ENCODE measurements at regions not wholly inside any gene's neighbourhood (a gene's known extent, or its start where the extent isn't known, plus 50 kb on each side); places are given as distances from the start of the nearest gene placed in this dataset.

DNA sequence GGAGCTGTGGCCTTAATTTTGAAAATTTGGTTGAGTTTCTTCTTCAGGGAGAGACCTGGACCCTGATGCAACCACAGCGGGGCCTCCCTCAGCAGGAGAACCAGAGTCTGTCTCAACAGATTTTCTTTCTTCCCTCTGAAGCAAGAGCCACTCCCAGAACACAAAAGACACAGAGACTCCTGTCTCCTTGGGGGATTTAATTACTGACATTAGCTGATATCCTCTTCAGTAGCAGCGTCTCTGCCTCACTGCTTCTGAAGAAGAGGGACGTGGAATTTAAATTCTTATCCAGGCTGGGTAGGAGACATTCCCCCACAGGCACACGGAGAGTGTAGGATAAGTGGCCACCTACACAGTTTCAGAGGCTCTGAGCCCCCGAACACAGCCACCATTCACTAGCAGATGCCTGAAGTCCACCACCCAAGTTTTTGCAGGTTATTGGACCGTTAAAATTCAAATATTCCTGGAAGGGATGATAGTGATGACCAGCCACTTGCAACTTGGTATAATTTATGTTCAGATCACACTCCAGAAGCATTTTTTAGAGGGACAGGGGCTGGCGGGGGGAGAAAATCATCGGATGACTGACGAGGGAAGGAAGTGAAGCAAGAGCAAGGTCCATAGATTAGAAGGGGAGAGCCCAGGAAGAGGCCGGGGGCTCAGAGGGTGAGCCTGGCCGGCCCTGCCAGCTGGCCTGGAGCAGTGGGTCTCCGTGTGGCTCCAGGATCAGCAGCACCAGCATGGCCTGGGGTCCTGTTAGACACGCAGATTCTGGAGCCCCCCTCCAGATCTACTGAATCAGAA lies 109.7 kb downstream of the BDH1 start:
- DNase-seq: no peak
- CTCF ChIA-PET: no interaction called here
- no peaks in the 10 kb centered on the region for H3K36me3 Mint-ChIP-seq
- Histone ChIP-seq H3K4me1 (ENCODE audit: control insufficient read depth in 1 of 2, extremely low read depth in 1 of 2, insufficient read depth in 2 of 2, low read length in 2 of 2) (peaks cover 26 to 31% of the 10 kb centered on the region in 2 experiments), H3K36me3 (ENCODE audit: control insufficient read depth in 2 of 2, extremely low read depth in 1 of 2, insufficient read depth in 1 of 2, low read length in 1 of 2) (peaks cover 0 to 2% of the 10 kb centered on the region in 2 donors), H3K9me3 (no peaks in the 10 kb centered on the region), H3K27ac (ENCODE audit: low read length) (no peak overlapping the region), H3K4me3 (ENCODE audit: control insufficient read depth in 1 of 2, extremely low read depth in 1 of 2, low read length in 1 of 2) (peak overlapping the region in 1 of 2 donors; percentile 27), H3K27me3 (replicated peaks in 1 of 2; ENCODE audit: control insufficient read depth in 2 of 2, extremely low read depth in 1 of 2, insufficient read depth in 2 of 2, low read length in 1 of 2) (peaks cover 0 to 20% of the 10 kb centered on the region in 2 experiments)
- POLR2A ChIA-PET: no interaction called here
- no peak overlapping the region for H3K27ac Mint-ChIP-seq
- H3K9me3 Mint-ChIP-seq: no peaks in the 10 kb centered on the region
- WGBS (ENCODE audit: insufficient coverage): 86% methylated on average over 5 of the region's 13 CpGs
- peaks cover 19 to 31% (median 29%) of the 10 kb centered on the region in 3 donors for H3K4me1 Mint-ChIP-seq
- peak overlapping the region in 1 of 3 donors; percentile 53 for H3K4me3 Mint-ChIP-seq
- peaks cover 0 to 23% of the 10 kb centered on the region in 2 donors for H3K27me3 Mint-ChIP-seq
- ATAC-seq (replicated peaks in 1 of 4): no peak

DNA sequence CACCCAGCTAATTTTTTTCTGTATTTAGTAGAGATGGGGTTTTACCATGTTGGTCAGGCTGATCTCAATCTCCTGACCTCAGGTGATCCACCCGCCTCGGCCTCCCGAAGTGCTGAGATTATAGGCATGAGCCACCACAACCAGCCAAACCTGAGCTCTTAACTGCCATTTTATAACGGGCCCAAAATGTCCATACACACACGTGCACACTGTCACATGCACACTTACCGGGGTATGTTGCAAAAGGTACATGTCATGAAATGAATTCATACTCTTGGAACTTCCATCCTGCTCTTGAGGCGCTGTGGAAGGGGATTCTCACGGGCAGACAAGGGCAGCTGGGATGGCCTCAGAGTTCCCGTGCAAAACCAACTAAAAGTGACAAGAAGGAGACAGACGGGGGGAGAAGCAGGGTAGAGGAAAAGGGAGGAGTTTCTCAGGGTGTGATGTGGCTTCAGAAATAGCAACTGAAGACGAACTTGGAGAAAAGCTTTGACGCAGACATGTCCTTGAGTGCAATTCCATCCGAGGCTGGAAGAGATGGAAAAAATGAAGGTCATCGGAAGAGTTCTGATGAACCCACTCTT lies 110.9 kb downstream of the BDH1 start:
- Mint-ChIP-seq H3K27ac (no peak overlapping the region), H3K4me3 (peak overlapping the region in 1 of 3 donors; percentile 41), H3K36me3 (no peaks in the 10 kb centered on the region), H3K4me1 (peaks cover 19 to 31% (median 29%) of the 10 kb centered on the region in 3 donors), H3K27me3 (peaks cover 6 to 25% of the 10 kb centered on the region in 2 donors), H3K9me3 (no peaks in the 10 kb centered on the region)
- peaks cover 0 to 2% of the 10 kb centered on the region in 2 donors for H3K36me3 ChIP-seq (ENCODE audit: control insufficient read depth in 2 of 2, extremely low read depth in 1 of 2, insufficient read depth in 1 of 2, low read length in 1 of 2)
- ChIA-PET POLR2A (no interaction called here), CTCF (interaction anchor here in 1 of 2 donors (0.7 kb wide), 1 partner anchor 11 kb away, joined by 3 read pairs; no protein-coding TSS in a partner anchor)
- ATAC-seq (replicated peaks in 1 of 4) (peak in 2 of 4 experiments; percentile 37 to 79), DNase-seq (peak in 1 of 35 experiments; percentile 38)
- peaks cover 0 to 22% of the 10 kb centered on the region in 2 experiments for H3K27me3 ChIP-seq (replicated peaks in 1 of 2; ENCODE audit: control insufficient read depth in 2 of 2, extremely low read depth in 1 of 2, insufficient read depth in 2 of 2, low read length in 1 of 2)
- 60% methylated on average over 6 of the region's 14 CpGs for WGBS (ENCODE audit: insufficient coverage)
- peaks cover 26 to 31% of the 10 kb centered on the region in 2 experiments for H3K4me1 ChIP-seq (ENCODE audit: control insufficient read depth in 1 of 2, extremely low read depth in 1 of 2, insufficient read depth in 2 of 2, low read length in 2 of 2)
- H3K9me3 ChIP-seq: no peaks in the 10 kb centered on the region
- H3K4me3 ChIP-seq (ENCODE audit: control insufficient read depth in 1 of 2, extremely low read depth in 1 of 2, low read length in 1 of 2): peak overlapping the region in 1 of 2 donors; percentile 40
- H3K27ac ChIP-seq (ENCODE audit: low read length): no peak overlapping the region

DNA sequence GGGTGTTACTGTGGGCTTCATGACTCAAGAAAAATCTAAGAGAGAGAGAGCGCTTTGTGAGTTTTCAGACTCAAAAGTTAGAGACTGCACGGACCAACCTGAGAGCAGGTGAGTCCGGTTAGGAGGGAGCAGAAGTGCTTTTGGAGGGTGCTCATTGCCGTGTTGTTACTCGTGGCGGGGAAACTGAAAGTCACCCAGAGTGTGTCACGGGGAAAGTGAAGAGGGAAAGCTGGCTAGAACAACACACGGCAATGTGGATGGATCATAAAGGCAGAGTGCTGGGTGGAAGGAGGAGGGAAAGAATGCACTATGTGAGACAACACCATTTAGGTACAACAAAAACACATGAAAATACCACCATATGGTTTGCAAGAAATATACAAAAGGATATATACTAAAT lies 112.3 kb downstream of the BDH1 start:
- Histone ChIP-seq H3K27me3 (replicated peaks in 1 of 2; ENCODE audit: control insufficient read depth in 2 of 2, extremely low read depth in 1 of 2, insufficient read depth in 2 of 2, low read length in 1 of 2) (peaks cover 0 to 30% of the 10 kb centered on the region in 2 experiments), H3K4me3 (ENCODE audit: control insufficient read depth in 1 of 2, extremely low read depth in 1 of 2, low read length in 1 of 2) (no peak overlapping the region), H3K4me1 (ENCODE audit: control insufficient read depth in 1 of 2, extremely low read depth in 1 of 2, insufficient read depth in 2 of 2, low read length in 2 of 2) (peaks cover 26 to 31% of the 10 kb centered on the region in 2 experiments), H3K27ac (ENCODE audit: low read length) (no peak overlapping the region), H3K36me3 (ENCODE audit: control insufficient read depth in 2 of 2, extremely low read depth in 1 of 2, insufficient read depth in 1 of 2, low read length in 1 of 2) (peaks cover 0 to 2% of the 10 kb centered on the region in 2 donors), H3K9me3 (no peaks in the 10 kb centered on the region)
- H3K27ac Mint-ChIP-seq: no peak overlapping the region
- no peak for DNase-seq
- no peaks in the 10 kb centered on the region for H3K9me3 Mint-ChIP-seq
- POLR2A ChIA-PET: no interaction called here
- peaks cover 6 to 39% of the 10 kb centered on the region in 2 donors for H3K27me3 Mint-ChIP-seq
- CTCF ChIA-PET: no interaction called here
- H3K36me3 Mint-ChIP-seq: no peaks in the 10 kb centered on the region
- peaks cover 19 to 31% (median 29%) of the 10 kb centered on the region in 3 donors for H3K4me1 Mint-ChIP-seq
- peak overlapping the region in 1 of 3 donors; percentile 5 for H3K4me3 Mint-ChIP-seq
- ATAC-seq (replicated peaks in 1 of 4): no peak
- WGBS (ENCODE audit: insufficient coverage): 94% methylated on average over 6 of the region's 8 CpGs

DNA sequence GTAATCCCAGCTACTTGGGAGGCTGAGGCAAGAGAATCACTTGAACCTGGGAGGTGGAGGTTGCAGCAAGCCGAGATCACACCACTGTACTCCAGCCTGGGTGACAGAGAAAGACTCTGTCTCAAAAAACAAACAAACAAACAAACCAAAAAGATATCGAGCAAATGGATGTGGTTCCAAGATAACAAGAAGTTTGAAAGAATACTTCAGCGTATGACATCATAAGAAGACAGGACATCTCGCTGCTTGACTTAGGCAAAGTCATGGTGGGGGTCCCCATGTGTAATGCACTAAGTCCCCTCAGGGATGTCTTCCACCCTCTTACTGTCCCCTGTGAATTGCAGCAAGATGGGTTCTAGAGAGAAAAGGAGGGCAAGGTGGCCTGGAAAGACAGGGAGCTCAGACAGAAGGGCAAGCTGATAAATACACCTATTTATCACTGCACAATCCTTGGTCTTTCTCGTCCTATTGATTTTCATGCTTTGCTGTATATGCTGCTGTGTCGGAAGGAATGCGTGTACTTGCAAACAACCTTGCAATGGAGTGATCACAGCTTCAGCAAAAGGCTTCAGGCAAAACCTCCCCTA lies 115.0 kb downstream of the BDH1 start:
- DNase-seq: no peak
- 60% methylated on average over 1 of the region's 7 CpGs for WGBS (ENCODE audit: insufficient coverage)
- H3K27ac Mint-ChIP-seq: no peak overlapping the region
- ChIA-PET CTCF (no interaction called here), POLR2A (interaction anchor here in 1 of 2 donors (0.5 kb wide), 1 partner anchor 198 kb away, joined by 3 read pairs; no protein-coding TSS in a partner anchor)
- peaks cover 6 to 36% of the 10 kb centered on the region in 2 donors for H3K27me3 Mint-ChIP-seq
- no peaks in the 10 kb centered on the region for H3K9me3 ChIP-seq
- no peak overlapping the region for H3K4me3 ChIP-seq (ENCODE audit: control insufficient read depth in 1 of 2, extremely low read depth in 1 of 2, low read length in 1 of 2)
- H3K4me1 ChIP-seq (ENCODE audit: control insufficient read depth in 1 of 2, extremely low read depth in 1 of 2, insufficient read depth in 2 of 2, low read length in 2 of 2): peaks cover 12 to 15% of the 10 kb centered on the region in 2 experiments
- H3K27ac ChIP-seq (ENCODE audit: low read length): no peak overlapping the region
- H3K4me3 Mint-ChIP-seq: no peak overlapping the region
- peaks cover 9 to 18% (median 12%) of the 10 kb centered on the region in 3 donors for H3K4me1 Mint-ChIP-seq
- peaks cover 0 to 24% of the 10 kb centered on the region in 2 experiments for H3K27me3 ChIP-seq (replicated peaks in 1 of 2; ENCODE audit: control insufficient read depth in 2 of 2, extremely low read depth in 1 of 2, insufficient read depth in 2 of 2, low read length in 1 of 2)
- H3K36me3 Mint-ChIP-seq: no peaks in the 10 kb centered on the region
- ATAC-seq (replicated peaks in 1 of 4): no peak
- no peaks in the 10 kb centered on the region for H3K9me3 Mint-ChIP-seq
- H3K36me3 ChIP-seq (ENCODE audit: control insufficient read depth in 2 of 2, extremely low read depth in 1 of 2, insufficient read depth in 1 of 2, low read length in 1 of 2): peaks cover 0 to 2% of the 10 kb centered on the region in 2 donors

DNA sequence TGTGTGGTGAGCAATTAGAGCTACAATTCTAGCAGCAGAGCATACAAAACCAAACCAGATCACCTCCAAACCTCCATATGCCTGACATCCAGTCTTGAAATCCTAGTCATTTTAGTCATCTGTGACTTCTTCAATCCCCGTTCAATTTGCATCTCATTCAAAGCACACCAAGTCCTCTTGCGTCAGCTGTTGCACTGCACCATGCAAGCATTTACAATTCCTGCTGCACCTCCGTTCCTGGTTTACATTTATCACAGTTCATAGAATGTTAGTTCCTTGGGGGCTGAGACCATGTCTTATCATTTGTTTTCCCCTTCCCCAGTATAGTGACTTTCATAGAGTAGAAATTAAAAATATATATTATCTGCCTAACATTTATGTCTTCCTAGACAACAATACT lies 116.9 kb downstream of the BDH1 start:
- ATAC-seq (replicated peaks in 1 of 4): no peak
- no peak overlapping the region for H3K27ac ChIP-seq (ENCODE audit: low read length)
- H3K27me3 ChIP-seq (replicated peaks in 1 of 2; ENCODE audit: control insufficient read depth in 2 of 2, extremely low read depth in 1 of 2, insufficient read depth in 2 of 2, low read length in 1 of 2): peaks cover 0 to 21% of the 10 kb centered on the region in 2 experiments
- H3K9me3 Mint-ChIP-seq: no peaks in the 10 kb centered on the region
- H3K4me3 ChIP-seq (ENCODE audit: control insufficient read depth in 1 of 2, extremely low read depth in 1 of 2, low read length in 1 of 2): no peak overlapping the region
- CTCF ChIA-PET: no interaction called here
- no peak overlapping the region for H3K4me3 Mint-ChIP-seq
- peaks cover 10 to 31% of the 10 kb centered on the region in 2 donors for H3K27me3 Mint-ChIP-seq
- POLR2A ChIA-PET: no interaction called here
- DNase-seq: no peak
- H3K4me1 Mint-ChIP-seq: peaks cover 0 to 2% (median 0%) of the 10 kb centered on the region in 3 donors
- H3K9me3 ChIP-seq: no peaks in the 10 kb centered on the region
- H3K36me3 ChIP-seq (ENCODE audit: control insufficient read depth in 2 of 2, extremely low read depth in 1 of 2, insufficient read depth in 1 of 2, low read length in 1 of 2): peaks cover 0 to 2% of the 10 kb centered on the region in 2 donors
- 100% methylated on average over 1 of the region's 3 CpGs for WGBS (ENCODE audit: insufficient coverage)
- H3K27ac Mint-ChIP-seq: no peak overlapping the region
- H3K4me1 ChIP-seq (ENCODE audit: control insufficient read depth in 1 of 2, extremely low read depth in 1 of 2, insufficient read depth in 2 of 2, low read length in 2 of 2): peaks cover 0 to 3% of the 10 kb centered on the region in 2 experiments
- no peaks in the 10 kb centered on the region for H3K36me3 Mint-ChIP-seq

DNA sequence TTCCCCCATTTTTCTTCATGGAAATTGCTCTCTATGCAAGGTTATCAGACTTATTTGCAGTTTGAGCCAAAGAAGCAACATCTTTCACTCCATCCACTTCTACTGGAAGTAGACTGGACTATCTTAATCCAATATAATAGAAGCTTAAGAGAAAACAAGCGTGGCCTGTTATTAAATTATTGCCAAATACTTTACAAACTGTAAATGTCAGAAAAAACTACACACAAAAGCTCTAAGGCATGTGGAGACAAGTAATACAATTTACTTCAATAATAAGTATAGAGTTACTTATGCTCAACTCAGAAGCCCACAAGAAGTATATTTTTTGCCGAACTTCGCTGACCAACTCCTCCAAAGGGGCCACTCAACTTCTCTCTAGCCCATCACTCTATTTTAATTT lies 120.3 kb downstream of the BDH1 start:
- Mint-ChIP-seq H3K36me3 (no peaks in the 10 kb centered on the region), H3K4me3 (no peak overlapping the region), H3K27ac (no peak overlapping the region), H3K9me3 (no peaks in the 10 kb centered on the region), H3K27me3 (peaks cover 4 to 30% of the 10 kb centered on the region in 2 donors), H3K4me1 (peaks cover 5 to 12% (median 9%) of the 10 kb centered on the region in 3 donors)
- ChIA-PET POLR2A (interaction anchor here in 1 of 2 donors (0.6 kb wide), 1 partner anchor 383 kb away, joined by 4 read pairs; no protein-coding TSS in a partner anchor), CTCF (interaction anchor here in 1 of 2 donors (0.7 kb wide), 1 partner anchor 163 kb away, joined by 4 read pairs; no protein-coding TSS in a partner anchor)
- no peak overlapping the region for H3K4me3 ChIP-seq (ENCODE audit: control insufficient read depth in 1 of 2, extremely low read depth in 1 of 2, low read length in 1 of 2)
- H3K36me3 ChIP-seq (ENCODE audit: control insufficient read depth in 2 of 2, extremely low read depth in 1 of 2, insufficient read depth in 1 of 2, low read length in 1 of 2): no peaks in the 10 kb centered on the region
- DNase-seq (no peak), ATAC-seq (replicated peaks in 1 of 4) (no peak)
- peaks cover 0 to 6% of the 10 kb centered on the region in 2 experiments for H3K4me1 ChIP-seq (ENCODE audit: control insufficient read depth in 1 of 2, extremely low read depth in 1 of 2, insufficient read depth in 2 of 2, low read length in 2 of 2)
- peaks cover 0 to 18% of the 10 kb centered on the region in 2 experiments for H3K27me3 ChIP-seq (replicated peaks in 1 of 2; ENCODE audit: control insufficient read depth in 2 of 2, extremely low read depth in 1 of 2, insufficient read depth in 2 of 2, low read length in 1 of 2)
- WGBS (ENCODE audit: insufficient coverage): no CpG with 5 or more reads among the region's 3 CpGs
- no peak overlapping the region for H3K27ac ChIP-seq (ENCODE audit: low read length)
- H3K9me3 ChIP-seq: no peaks in the 10 kb centered on the region
